ENCODE measurements at regions not wholly inside any gene's neighbourhood (a gene's known extent, or its start where the extent isn't known, plus 50 kb on each side); places are given as distances from the start of the nearest gene placed in this dataset.

GRCh38 chr1:8252266-8252951 lies 65.5 kb upstream of the SLC45A1 start:
- Histone ChIP-seq H3K4me1 (ENCODE audit: insufficient read depth, low read length) (no peaks in the 10 kb centered on the region), H3K9me3 (ENCODE audit: low read length) (no peaks in the 10 kb centered on the region), H3K36me3 (ENCODE audit: insufficient read depth, low read length) (no peaks in the 10 kb centered on the region), H3K4me3 (ENCODE audit: low read length) (no peak overlapping the region), H3K27me3 (ENCODE audit: insufficient read depth, low read length, poor library complexity, severe bottlenecking) (no peaks in the 10 kb centered on the region), H3K27ac (ENCODE audit: low read depth, low read length) (no peak overlapping the region)
- peaks cover 6 to 15% (median 7%) of the 10 kb centered on the region in 3 donors for H3K4me1 Mint-ChIP-seq
- CTCF ChIA-PET: no interaction called here
- no peaks in the 10 kb centered on the region for H3K9me3 Mint-ChIP-seq
- peaks cover 0 to 5% (median 0%) of the 10 kb centered on the region in 3 donors for H3K36me3 Mint-ChIP-seq
- H3K27me3 Mint-ChIP-seq: peaks cover 2% of the 10 kb centered on the region in 2 donors
- POLR2A ChIA-PET: no interaction called here
- no peak for DNase-seq
- H3K27ac Mint-ChIP-seq: no peak overlapping the region
- H3K4me3 Mint-ChIP-seq: no peak overlapping the region

- Histone ChIP-seq H3K27ac (ENCODE audit: low read depth, low read length) (no peak overlapping the region), H3K4me1 (ENCODE audit: insufficient read depth, low read length) (no peaks in the 10 kb centered on the region), H3K9me3 (ENCODE audit: low read length) (no peaks in the 10 kb centered on the region), H3K36me3 (ENCODE audit: insufficient read depth, low read length) (no peaks in the 10 kb centered on the region), H3K4me3 (ENCODE audit: low read length) (no peak overlapping the region), H3K27me3 (ENCODE audit: insufficient read depth, low read length, poor library complexity, severe bottlenecking) (no peaks in the 10 kb centered on the region)
- no peak overlapping the region for H3K4me3 Mint-ChIP-seq
- H3K27ac Mint-ChIP-seq: no peak overlapping the region
- ChIA-PET CTCF (no interaction called here), POLR2A (no interaction called here)
- H3K4me1 Mint-ChIP-seq: peaks cover 6 to 15% (median 7%) of the 10 kb centered on the region in 3 donors
- no peaks in the 10 kb centered on the region for H3K9me3 Mint-ChIP-seq
- no peak for DNase-seq
- peaks cover 0 to 2% of the 10 kb centered on the region in 2 donors for H3K27me3 Mint-ChIP-seq
- H3K36me3 Mint-ChIP-seq: no peaks in the 10 kb centered on the region
Measured at GRCh38 chr1:8251635-8252034, 66.3 kb upstream of the SLC45A1 start.

- peaks cover 6 to 15% (median 7%) of the 10 kb centered on the region in 3 donors for H3K4me1 Mint-ChIP-seq
- no peaks in the 10 kb centered on the region for H3K27me3 Mint-ChIP-seq
- Histone ChIP-seq H3K4me3 (ENCODE audit: low read length) (no peak overlapping the region), H3K4me1 (ENCODE audit: insufficient read depth, low read length) (no peaks in the 10 kb centered on the region), H3K36me3 (ENCODE audit: insufficient read depth, low read length) (no peaks in the 10 kb centered on the region), H3K27ac (ENCODE audit: low read depth, low read length) (no peak overlapping the region), H3K27me3 (ENCODE audit: insufficient read depth, low read length, poor library complexity, severe bottlenecking) (no peaks in the 10 kb centered on the region), H3K9me3 (ENCODE audit: low read length) (no peaks in the 10 kb centered on the region)
- no peak for DNase-seq
- POLR2A ChIA-PET: no interaction called here
- peak overlapping the region in 1 of 8 donors; percentile 14 for H3K27ac Mint-ChIP-seq
- no peaks in the 10 kb centered on the region for H3K36me3 Mint-ChIP-seq
- no peaks in the 10 kb centered on the region for H3K9me3 Mint-ChIP-seq
- no peak overlapping the region for H3K4me3 Mint-ChIP-seq
- CTCF ChIA-PET: no interaction called here
Measured at GRCh38 chr1:8249838-8250237, 68.1 kb upstream of the SLC45A1 start.

GRCh38 chr1:8247811-8248436 lies 70.0 kb upstream of the SLC45A1 start:
- no peaks in the 10 kb centered on the region for H3K4me1 ChIP-seq (ENCODE audit: insufficient read depth, low read length)
- no peak overlapping the region for H3K4me3 ChIP-seq (ENCODE audit: low read length)
- H3K4me3 Mint-ChIP-seq: no peak overlapping the region
- H3K36me3 Mint-ChIP-seq: no peaks in the 10 kb centered on the region
- no peaks in the 10 kb centered on the region for H3K27me3 ChIP-seq (ENCODE audit: insufficient read depth, low read length, poor library complexity, severe bottlenecking)
- peak overlapping the region in 1 of 8 donors; percentile 71 for H3K27ac Mint-ChIP-seq
- no peak for DNase-seq
- no peaks in the 10 kb centered on the region for H3K9me3 ChIP-seq (ENCODE audit: low read length)
- no peaks in the 10 kb centered on the region for H3K36me3 ChIP-seq (ENCODE audit: insufficient read depth, low read length)
- H3K27ac ChIP-seq (ENCODE audit: low read depth, low read length): no peak overlapping the region
- no peaks in the 10 kb centered on the region for H3K9me3 Mint-ChIP-seq
- peaks cover 6 to 15% (median 7%) of the 10 kb centered on the region in 3 donors for H3K4me1 Mint-ChIP-seq
- ChIA-PET CTCF (interaction anchor here (0.6 to 1.2 kb wide), 2 partner anchors 19 to 878 kb away, joined by 3 read pairs; no protein-coding TSS in a partner anchor), POLR2A (no interaction called here)
- H3K27me3 Mint-ChIP-seq: no peaks in the 10 kb centered on the region

GRCh38 chr1:8244304-8244703 lies 73.6 kb upstream of the SLC45A1 start:
- H3K27me3 Mint-ChIP-seq: peaks cover 8 to 11% of the 10 kb centered on the region in 2 donors
- no peaks in the 10 kb centered on the region for H3K9me3 Mint-ChIP-seq
- H3K4me3 Mint-ChIP-seq: no peak overlapping the region
- ChIA-PET CTCF (no interaction called here), POLR2A (no interaction called here)
- Histone ChIP-seq H3K4me1 (ENCODE audit: insufficient read depth, low read length) (no peaks in the 10 kb centered on the region), H3K36me3 (ENCODE audit: insufficient read depth, low read length) (no peaks in the 10 kb centered on the region), H3K4me3 (ENCODE audit: low read length) (no peak overlapping the region), H3K9me3 (ENCODE audit: low read length) (no peaks in the 10 kb centered on the region), H3K27me3 (ENCODE audit: insufficient read depth, low read length, poor library complexity, severe bottlenecking) (no peaks in the 10 kb centered on the region), H3K27ac (ENCODE audit: low read depth, low read length) (no peak overlapping the region)
- H3K4me1 Mint-ChIP-seq: no peaks in the 10 kb centered on the region
- DNase-seq: no peak
- no peak overlapping the region for H3K27ac Mint-ChIP-seq
- H3K36me3 Mint-ChIP-seq: no peaks in the 10 kb centered on the region

- H3K4me3 ChIP-seq (ENCODE audit: low read length): no peak overlapping the region
- no peaks in the 10 kb centered on the region for H3K4me1 ChIP-seq (ENCODE audit: insufficient read depth, low read length)
- H3K4me1 Mint-ChIP-seq: no peaks in the 10 kb centered on the region
- H3K4me3 Mint-ChIP-seq: no peak overlapping the region
- no peak overlapping the region for H3K27ac ChIP-seq (ENCODE audit: low read depth, low read length)
- no peaks in the 10 kb centered on the region for H3K27me3 ChIP-seq (ENCODE audit: insufficient read depth, low read length, poor library complexity, severe bottlenecking)
- H3K9me3 Mint-ChIP-seq: no peaks in the 10 kb centered on the region
- POLR2A ChIA-PET: no interaction called here
- H3K9me3 ChIP-seq (ENCODE audit: low read length): no peaks in the 10 kb centered on the region
- no peaks in the 10 kb centered on the region for H3K36me3 Mint-ChIP-seq
- H3K27ac Mint-ChIP-seq: no peak overlapping the region
- CTCF ChIA-PET: no interaction called here
- peaks cover 8 to 11% of the 10 kb centered on the region in 2 donors for H3K27me3 Mint-ChIP-seq
- DNase-seq: no peak
- no peaks in the 10 kb centered on the region for H3K36me3 ChIP-seq (ENCODE audit: insufficient read depth, low read length)
Measured at GRCh38 chr1:8242498-8242897, 75.4 kb upstream of the SLC45A1 start.

GRCh38 chr1:8241417-8242014 lies 76.4 kb upstream of the SLC45A1 start:
- no peaks in the 10 kb centered on the region for H3K9me3 ChIP-seq (ENCODE audit: low read length)
- peaks cover 8 to 11% of the 10 kb centered on the region in 2 donors for H3K27me3 Mint-ChIP-seq
- POLR2A ChIA-PET: no interaction called here
- no peaks in the 10 kb centered on the region for H3K4me1 Mint-ChIP-seq
- no peak overlapping the region for H3K4me3 ChIP-seq (ENCODE audit: low read length)
- CTCF ChIA-PET: no interaction called here
- no peak overlapping the region for H3K27ac ChIP-seq (ENCODE audit: low read depth, low read length)
- no peaks in the 10 kb centered on the region for H3K4me1 ChIP-seq (ENCODE audit: insufficient read depth, low read length)
- H3K4me3 Mint-ChIP-seq: no peak overlapping the region
- no peaks in the 10 kb centered on the region for H3K36me3 Mint-ChIP-seq
- H3K27me3 ChIP-seq (ENCODE audit: insufficient read depth, low read length, poor library complexity, severe bottlenecking): no peaks in the 10 kb centered on the region
- no peaks in the 10 kb centered on the region for H3K9me3 Mint-ChIP-seq
- no peak overlapping the region for H3K27ac Mint-ChIP-seq
- DNase-seq: no peak
- no peaks in the 10 kb centered on the region for H3K36me3 ChIP-seq (ENCODE audit: insufficient read depth, low read length)

- Histone ChIP-seq H3K4me3 (ENCODE audit: low read length) (no peak overlapping the region), H3K36me3 (ENCODE audit: insufficient read depth, low read length) (no peaks in the 10 kb centered on the region), H3K9me3 (ENCODE audit: low read length) (no peaks in the 10 kb centered on the region), H3K27me3 (ENCODE audit: insufficient read depth, low read length, poor library complexity, severe bottlenecking) (no peaks in the 10 kb centered on the region), H3K27ac (ENCODE audit: low read depth, low read length) (no peak overlapping the region), H3K4me1 (ENCODE audit: insufficient read depth, low read length) (no peaks in the 10 kb centered on the region)
- H3K27ac Mint-ChIP-seq: peak overlapping the region in 1 of 8 donors; percentile 91
- no peak for DNase-seq
- H3K4me1 Mint-ChIP-seq: no peaks in the 10 kb centered on the region
- H3K4me3 Mint-ChIP-seq: no peak overlapping the region
- peaks cover 13 to 14% of the 10 kb centered on the region in 2 donors for H3K27me3 Mint-ChIP-seq
- CTCF ChIA-PET: interaction anchor here (0.7 kb wide), 1 partner anchor 194 kb away, joined by 5 read pairs; no protein-coding TSS in a partner anchor
- POLR2A ChIA-PET: interaction anchor here (0.7 kb wide), 1 partner anchor 22 kb away, joined by 4 read pairs; no protein-coding TSS in a partner anchor
- no peaks in the 10 kb centered on the region for H3K9me3 Mint-ChIP-seq
- H3K36me3 Mint-ChIP-seq: no peaks in the 10 kb centered on the region
Measured at GRCh38 chr1:8239306-8240023, 78.4 kb upstream of the SLC45A1 start.
